ES-I3 (cell line): ENCODE measurements at regions not wholly inside any gene's neighbourhood (a gene's known extent, or its start where the extent isn't known, plus 50 kb on each side); places are given as distances from the start of the nearest gene placed in this dataset.

Experiments
- H3K36me3 ChIP-seq: 2 replicates; pipeline ENCODE4 v1.6.1; 2013; ENCODE audit warnings: mild to moderate bottlenecking, low read length, control low read depth, moderate library complexity; ENCODE audit not compliant: insufficient read depth
- H3K4me1 ChIP-seq: 2 replicates; pipeline ENCODE4 v1.6.1; 2013; ENCODE audit warnings: mild to moderate bottlenecking, control low read depth, low read length; ENCODE audit not compliant: insufficient read depth
- H3K9ac ChIP-seq: 2 replicates; pipeline ENCODE4 v1.6.1; 2013; ENCODE audit warnings: low read depth, mild to moderate bottlenecking, low read length, moderate library complexity
- H3K9me3 ChIP-seq: 2 replicates; pipeline ENCODE4 v1.6.1; 2013; ENCODE audit warnings: mild to moderate bottlenecking, low read length, moderate library complexity; ENCODE audit not compliant: control insufficient read depth, insufficient read depth

GRCh38 chr2:180328795-180329422 lies 321.8 kb upstream of the CWC22 start:
- Histone ChIP-seq H3K4me1 (0 out of 2 replicates have a peak, but pooled peaks cover 3% of the 10 kb centered on the region), H3K9me3 (no peaks in the 10 kb centered on the region), H3K36me3 (no peaks in the 10 kb centered on the region), H3K9ac (no peak overlapping the region)

GRCh38 chr2:180327185-180327584 lies 320.1 kb upstream of the CWC22 start:
- H3K9me3 ChIP-seq: no peaks in the 10 kb centered on the region
- no peaks in the 10 kb centered on the region for H3K36me3 ChIP-seq

GRCh38 chr2:180325416-180326120 lies 318.5 kb upstream of the CWC22 start:
- Histone ChIP-seq H3K36me3 (no peaks in the 10 kb centered on the region), H3K4me1 (0 out of 2 replicates have a peak, but pooled peaks cover 3% of the 10 kb centered on the region), H3K9me3 (peaks cover 4% of the 10 kb centered on the region), H3K9ac (no peak overlapping the region)

More at GRCh38 chr2:180327185-180327584, 320.1 kb upstream of the CWC22 start:
- H3K9ac ChIP-seq: no peak overlapping the region
- H3K4me1 ChIP-seq: 0 out of 2 replicates have a peak, but pooled peaks cover 3% of the 10 kb centered on the region

GRCh38 chr2:180324182-180324581 lies 317.1 kb upstream of the CWC22 start:
- no peaks in the 10 kb centered on the region for H3K36me3 ChIP-seq
- no peak overlapping the region for H3K9ac ChIP-seq
- H3K4me1 ChIP-seq: 0 out of 2 replicates have a peak, but pooled peaks cover 3% of the 10 kb centered on the region
- peaks cover 4% of the 10 kb centered on the region for H3K9me3 ChIP-seq

GRCh38 chr2:180322781-180323180 lies 315.7 kb upstream of the CWC22 start:
- Histone ChIP-seq H3K36me3 (no peaks in the 10 kb centered on the region), H3K9ac (no peak overlapping the region), H3K9me3 (peaks cover 4% of the 10 kb centered on the region), H3K4me1 (no peaks in the 10 kb centered on the region)

- H3K4me1 ChIP-seq: no peaks in the 10 kb centered on the region
- peaks cover 4% of the 10 kb centered on the region for H3K9me3 ChIP-seq
- H3K36me3 ChIP-seq: no peaks in the 10 kb centered on the region
- no peak overlapping the region for H3K9ac ChIP-seq
Measured at GRCh38 chr2:180319586-180320405, 312.7 kb upstream of the CWC22 start.

- Histone ChIP-seq H3K4me1 (no peaks in the 10 kb centered on the region; the same call in 1 of the 2 replicates), H3K36me3 (no peaks in the 10 kb centered on the region), H3K9me3 (no peaks in the 10 kb centered on the region; the same call in 1 of the 2 replicates), H3K9ac (no peak overlapping the region)
Measured at GRCh38 chr2:180314086-180314485, 307.0 kb upstream of the CWC22 start.

- Histone ChIP-seq H3K4me1 (no peaks in the 10 kb centered on the region; the same call in 1 of the 2 replicates), H3K9me3 (no peaks in the 10 kb centered on the region; the same call in 1 of the 2 replicates), H3K9ac (no peak overlapping the region), H3K36me3 (no peaks in the 10 kb centered on the region)
Measured at GRCh38 chr2:180312542-180312941, 305.4 kb upstream of the CWC22 start.

- H3K4me1 ChIP-seq: no peaks in the 10 kb centered on the region
- no peak overlapping the region for H3K9ac ChIP-seq
- H3K9me3 ChIP-seq: no peaks in the 10 kb centered on the region
- H3K36me3 ChIP-seq: no peaks in the 10 kb centered on the region
Measured at GRCh38 chr2:180307096-180307495, 300.0 kb upstream of the CWC22 start.

- H3K9ac ChIP-seq: no peak overlapping the region
- H3K36me3 ChIP-seq: no peaks in the 10 kb centered on the region
- no peaks in the 10 kb centered on the region for H3K9me3 ChIP-seq
- H3K4me1 ChIP-seq: no peaks in the 10 kb centered on the region
Measured at GRCh38 chr2:180306346-180306745, 299.2 kb upstream of the CWC22 start.

- H3K4me1 ChIP-seq: no peaks in the 10 kb centered on the region
- no peak overlapping the region for H3K9ac ChIP-seq
- H3K36me3 ChIP-seq: no peaks in the 10 kb centered on the region
- no peaks in the 10 kb centered on the region for H3K9me3 ChIP-seq
Measured at GRCh38 chr2:180291552-180292421, 284.7 kb upstream of the CWC22 start.

GRCh38 chr2:180291060-180291459 lies 284.0 kb upstream of the CWC22 start:
- Histone ChIP-seq H3K36me3 (no peaks in the 10 kb centered on the region), H3K9me3 (no peaks in the 10 kb centered on the region), H3K4me1 (no peaks in the 10 kb centered on the region), H3K9ac (no peak overlapping the region)

GRCh38 chr2:180289627-180290026 lies 282.5 kb upstream of the CWC22 start:
- H3K9me3 ChIP-seq: no peaks in the 10 kb centered on the region
- no peak overlapping the region for H3K9ac ChIP-seq
- H3K4me1 ChIP-seq: no peaks in the 10 kb centered on the region
- no peaks in the 10 kb centered on the region for H3K36me3 ChIP-seq

- Histone ChIP-seq H3K4me1 (no peaks in the 10 kb centered on the region), H3K9me3 (no peaks in the 10 kb centered on the region), H3K9ac (no peak overlapping the region), H3K36me3 (no peaks in the 10 kb centered on the region)
Measured at GRCh38 chr2:180279581-180279980, 272.5 kb upstream of the CWC22 start.
